Putamen (tissue), 1 donor: ENCODE measurements at regions not wholly inside any gene's neighbourhood (a gene's known extent, or its start where the extent isn't known, plus 50 kb on each side); places are given as distances from the start of the nearest gene placed in this dataset.
"Not testable (repeated sequence)": the region's sequence is repeated elsewhere in the genome, so short reads cannot be mapped to it uniquely, and the experiment has no call there.

Experiments used
- DNase-seq: peaks from one replicate; pipeline ENCODE4 v3.0.0-alpha.2; 2016; ENCODE audit warnings: low spot score

GRCh38 chr9:115400796-115401195, 282.8 kb upstream of the TNC start:
- no peak for DNase-seq

- DNase-seq = peak; percentile 9
These were observed 283.9 kb upstream of the TNC start for GRCh38 chr9:115401756-115402327.

- DNase-seq = no peak
These were observed 285.8 kb upstream of the TNC start for GRCh38 chr9:115403753-115404152.

- no peak for DNase-seq
These were observed 286.4 kb upstream of the TNC start for GRCh38 chr9:115404311-115404710.

- DNase-seq = no peak
These were observed 293.6 kb upstream of the TNC start for GRCh38 chr9:115411516-115411915.

GRCh38 chr9:115411993-115412452, 294.1 kb upstream of the TNC start:
- DNase-seq = no peak

- no peak for DNase-seq
These were observed 294.7 kb upstream of the TNC start for GRCh38 chr9:115412656-115413055.

GRCh38 chr9:115413304-115413703, 295.3 kb upstream of the TNC start:
- no peak for DNase-seq

GRCh38 chr9:115413766-115414382, 295.9 kb upstream of the TNC start:
- DNase-seq = no peak

- no peak for DNase-seq
These were observed 296.6 kb upstream of the TNC start for GRCh38 chr9:115414561-115414960.

GRCh38 chr9:115415450-115415849, 297.5 kb upstream of the TNC start:
- DNase-seq = no peak

- no peak for DNase-seq
These were observed 298.3 kb upstream of the TNC start for GRCh38 chr9:115416299-115416698.

- not testable (repeated sequence) for DNase-seq
These were observed 300.2 kb upstream of the TNC start for GRCh38 chr9:115418181-115418580.

- no peak for DNase-seq
These were observed 305.0 kb upstream of the TNC start for GRCh38 chr9:115422932-115423440.

- no peak for DNase-seq
These were observed 305.7 kb upstream of the TNC start for GRCh38 chr9:115423646-115424045.

- no peak for DNase-seq
These were observed 307.6 kb upstream of the TNC start for GRCh38 chr9:115425601-115426000.

- DNase-seq = no peak
These were observed 319.5 kb upstream of the TNC start for GRCh38 chr9:115437418-115437817.

- no peak for DNase-seq
These were observed 321.7 kb upstream of the TNC start for GRCh38 chr9:115439641-115440040.

- DNase-seq = no peak
These were observed 324.1 kb upstream of the TNC start for GRCh38 chr9:115442054-115442453.

- DNase-seq = no peak
These were observed 325.9 kb upstream of the TNC start for GRCh38 chr9:115443890-115444289.

GRCh38 chr9:115444959-115445358, 327.0 kb upstream of the TNC start:
- DNase-seq = no peak

GRCh38 chr9:115445655-115446054, 327.7 kb upstream of the TNC start:
- DNase-seq = no peak

GRCh38 chr9:115456515-115456914, 338.6 kb upstream of the TNC start:
- no peak for DNase-seq

- DNase-seq = no peak
These were observed 343.3 kb upstream of the TNC start for GRCh38 chr9:115461280-115461679.
